ENCODE measurements at regions not wholly inside any gene's neighbourhood (a gene's known extent, or its start where the extent isn't known, plus 50 kb on each side); places are given as distances from the start of the nearest gene placed in this dataset.

GRCh38 chr13:50162567-50162966, 147.3 kb downstream of the KCNRG start:
- no peak for TF ChIP-seq CTCF (IDR thresholded peaks at IDR 0.05)
- TF ChIP-seq POLR2A (IDR thresholded peaks at IDR 0.05), result no peak

All from body of pancreas (tissue), 4 donors.